ENCODE measurements at regions not wholly inside any gene's neighbourhood (a gene's known extent, or its start where the extent isn't known, plus 50 kb on each side); places are given as distances from the start of the nearest gene placed in this dataset.

- Histone ChIP-seq H3K36me3 (no peaks in the 10 kb centered on the region), H3K9me3 (no peaks in the 10 kb centered on the region), H3K27ac (no peak overlapping the region), H3K27me3 (replicated peaks; ENCODE audit: insufficient read depth) (no peaks in the 10 kb centered on the region), H3K4me1 (replicated peaks) (no peaks in the 10 kb centered on the region), H3K4me3 (no peak overlapping the region)
- whole genome bisulfite sequencing, result 93% methylated on average over 5 of the region's 5 CpGs
- no peak for DNase-seq (ENCODE audit: low spot score)
- TF ChIP-seq CTCF (IDR thresholded peaks at IDR 0.05) (no peak), POLR2AphosphoS5 (IDR thresholded peaks at IDR 0.05) (no peak), POLR2A (IDR thresholded peaks at IDR 0.05) (no peak)
- intact Hi-C loops (cut with DNase I), result no loop called here
Measured at GRCh38 chr1:81542196-81542595, 258.5 kb upstream of the ADGRL2 start.

GRCh38 chr1:81540216-81540615, 260.5 kb upstream of the ADGRL2 start:
- intact Hi-C loops (cut with DNase I), result no loop called here
- H3K9me3 ChIP-seq, result no peaks in the 10 kb centered on the region
- DNase-seq (ENCODE audit: low spot score), result no peak
- no peaks in the 10 kb centered on the region for H3K4me1 ChIP-seq (replicated peaks)
- H3K27me3 ChIP-seq (replicated peaks; ENCODE audit: insufficient read depth), result no peaks in the 10 kb centered on the region
- H3K27ac ChIP-seq, result no peak overlapping the region
- no peaks in the 10 kb centered on the region for H3K36me3 ChIP-seq
- TF ChIP-seq POLR2A (IDR thresholded peaks at IDR 0.05) (no peak), POLR2AphosphoS5 (IDR thresholded peaks at IDR 0.05) (no peak), CTCF (IDR thresholded peaks at IDR 0.05) (no peak)
- no peak overlapping the region for H3K4me3 ChIP-seq

GRCh38 chr1:81529014-81529413, 271.7 kb upstream of the ADGRL2 start:
- intact Hi-C loops (cut with DNase I), result no loop called here
- H3K4me3 ChIP-seq, result no peak overlapping the region
- H3K36me3 ChIP-seq, result no peaks in the 10 kb centered on the region
- no peak overlapping the region for H3K27ac ChIP-seq
- TF ChIP-seq POLR2A (IDR thresholded peaks at IDR 0.05) (no peak), CTCF (IDR thresholded peaks at IDR 0.05) (no peak), POLR2AphosphoS5 (IDR thresholded peaks at IDR 0.05) (no peak)
- DNase-seq (ENCODE audit: low spot score), result no peak
- no peaks in the 10 kb centered on the region for H3K27me3 ChIP-seq (replicated peaks; ENCODE audit: insufficient read depth)
- no peaks in the 10 kb centered on the region for H3K4me1 ChIP-seq (replicated peaks)
- 83% methylated on average over 3 of the region's 3 CpGs for WGBS
- no peaks in the 10 kb centered on the region for H3K9me3 ChIP-seq

- TF ChIP-seq POLR2AphosphoS5 (IDR thresholded peaks at IDR 0.05) (no peak), POLR2A (IDR thresholded peaks at IDR 0.05) (no peak), CTCF (IDR thresholded peaks at IDR 0.05) (no peak)
Measured at GRCh38 chr1:81525085-81525484, 275.6 kb upstream of the ADGRL2 start.

GRCh38 chr1:81519987-81520386, 280.7 kb upstream of the ADGRL2 start:
- no peak for DNase-seq (ENCODE audit: low spot score)
- Histone ChIP-seq H3K27me3 (replicated peaks; ENCODE audit: insufficient read depth) (no peaks in the 10 kb centered on the region), H3K27ac (no peak overlapping the region), H3K4me3 (no peak overlapping the region), H3K9me3 (no peaks in the 10 kb centered on the region), H3K4me1 (replicated peaks) (no peaks in the 10 kb centered on the region), H3K36me3 (no peaks in the 10 kb centered on the region)
- 100% methylated on average over 1 of the region's 1 CpG for WGBS
- no peak for TF ChIP-seq POLR2AphosphoS5 (IDR thresholded peaks at IDR 0.05)
- no peak for TF ChIP-seq CTCF (IDR thresholded peaks at IDR 0.05)
- TF ChIP-seq POLR2A (IDR thresholded peaks at IDR 0.05), result no peak
- intact Hi-C loops (cut with DNase I), result no loop called here

More at GRCh38 chr1:81525085-81525484, 275.6 kb upstream of the ADGRL2 start:
- Histone ChIP-seq H3K4me3 (no peak overlapping the region), H3K27ac (no peak overlapping the region), H3K4me1 (replicated peaks) (no peaks in the 10 kb centered on the region), H3K9me3 (no peaks in the 10 kb centered on the region), H3K27me3 (replicated peaks; ENCODE audit: insufficient read depth) (no peaks in the 10 kb centered on the region), H3K36me3 (no peaks in the 10 kb centered on the region)
- intact Hi-C loops (cut with DNase I), result no loop called here
- DNase-seq (ENCODE audit: low spot score), result no peak
- 55% methylated on average over 9 of the region's 9 CpGs for WGBS

All from prostate gland (tissue), 2 donors.